A673 (cell line): ENCODE measurements at regions not wholly inside any gene's neighbourhood (a gene's known extent, or its start where the extent isn't known, plus 50 kb on each side); places are given as distances from the start of the nearest gene placed in this dataset.

Source experiments
- BruUV-seq: library from RNA; stranded (reverse); fragments of 400-500 nt; replicated peaks from 2 replicates; lab custom pipeline; 2021; lab: Mats Ljungman, UMichigan
- CTCF ChIA-PET: fragments of 300-600 bp; sonication (Branson Sonifier 250); formaldehyde crosslinking; loops from one replicate; lab custom pipeline; 2022; ENCODE audit warnings: antibody characterized with exemption; lab: Charles Lee
- POLR2A ChIA-PET: fragments of 300-600 bp; sonication (Branson Sonifier 250); formaldehyde crosslinking; loops from one replicate; lab custom pipeline; 2022; ENCODE audit warnings: antibody characterized with exemption; ENCODE audit not compliant: low non-redundant PET; lab: Charles Lee
- DNase-seq: peaks from one replicate; pipeline ENCODE4 v3.0.0-alpha.2; 2015; ENCODE audit warnings: low spot score
- H3K27ac ChIP-seq: fragments of 200-600 bp; sonication (generic); 2 replicates; pipeline ENCODE4 v1.5.1; 2016; ENCODE audit warnings: mixed run types, low read depth, mild to moderate bottlenecking, mixed read lengths, antibody characterized with exemption, low read length; ENCODE audit not compliant: poor library complexity, severe bottlenecking
- H3K27me3 ChIP-seq: fragments of 200-600 bp; sonication (generic); replicated peaks from 2 replicates; pipeline ENCODE4 v1.6.1; 2017; ENCODE audit warnings: mixed run types, low read depth, mild to moderate bottlenecking, mixed read lengths, antibody characterized with exemption, low read length; ENCODE audit not compliant: insufficient read depth, poor library complexity
- H3K36me3 ChIP-seq: fragments of 200-600 bp; sonication (generic); 2 replicates; pipeline ENCODE4 v1.6.1; 2016; ENCODE audit warnings: mixed run types, mild to moderate bottlenecking, mixed read lengths, antibody characterized with exemption, low read length; ENCODE audit not compliant: insufficient read depth, poor library complexity, severe bottlenecking
- H3K4me1 ChIP-seq: fragments of 200-600 bp; sonication (generic); 2 replicates; pipeline ENCODE4 v1.6.1; 2017; ENCODE audit warnings: mixed run types, mild to moderate bottlenecking, mixed read lengths, antibody characterized with exemption, low read length; ENCODE audit not compliant: insufficient read depth, poor library complexity, severe bottlenecking
- H3K4me3 ChIP-seq: fragments of 200-600 bp; sonication (generic); 2 replicates; pipeline ENCODE4 v1.5.1; 2016; ENCODE audit warnings: low read depth, mixed run types, mild to moderate bottlenecking, mixed read lengths, low read length; ENCODE audit not compliant: poor library complexity, severe bottlenecking
- H3K9me3 ChIP-seq: fragments of 200-600 bp; sonication (generic); 2 replicates; pipeline ENCODE4 v1.6.1; 2016; ENCODE audit warnings: mixed run types, low read depth, mild to moderate bottlenecking, mixed read lengths, antibody characterized with exemption, low read length; ENCODE audit not compliant: poor library complexity, severe bottlenecking
- CTCF ChIP-seq: fragments of 300-800, 200-600 bp; sonication (generic); conservative IDR thresholded peaks from 2 replicates; pipeline ENCODE4 v1.5.1; 2017; ENCODE audit warnings: low read depth, mild to moderate bottlenecking, antibody characterized with exemption, low read length, moderate library complexity, mixed read lengths
- EZH2 ChIP-seq: fragments of 200-600 bp; sonication (generic); IDR thresholded peaks from 2 replicates; pipeline ENCODE4 v1.6.1; 2017; ENCODE audit warnings: borderline replicate concordance, low read depth, mild to moderate bottlenecking, mixed read lengths, antibody characterized with exemption, low read length; ENCODE audit not compliant: poor library complexity, severe bottlenecking
- intact Hi-C: fragments of 100-400 bp; cut with micrococcal nuclease; formaldehyde crosslinking; loops from one replicate; pipeline ENCODE4 v1.10.0; 2022; ENCODE audit not compliant: unreplicated experiment

GRCh38 chr22:47923011-47923427, 1160.6 kb downstream of the TBC1D22A start:
- no peaks in the 10 kb centered on the region for H3K36me3 ChIP-seq
- no peaks in the 10 kb centered on the region for H3K4me1 ChIP-seq
- TF ChIP-seq CTCF (no peak), EZH2 (no peak)
- no peak for DNase-seq
- intact Hi-C loops, result no loop called here
- CTCF ChIA-PET, result no interaction called here
- no peaks in the 10 kb centered on the region for H3K27me3 ChIP-seq
- H3K9me3 ChIP-seq, result peaks cover 3% of the 10 kb centered on the region
- no peak overlapping the region for H3K4me3 ChIP-seq
- BruUV-seq, result no TSS peak
- POLR2A ChIA-PET, result no interaction called here
- H3K27ac ChIP-seq, result no peak overlapping the region

- DNase-seq, result no peak
- no peaks in the 10 kb centered on the region for H3K4me1 ChIP-seq
- TF ChIP-seq CTCF, result no peak
- TF ChIP-seq EZH2, result no peak
- H3K27ac ChIP-seq, result no peak overlapping the region
- no peaks in the 10 kb centered on the region for H3K27me3 ChIP-seq
- H3K36me3 ChIP-seq, result no peaks in the 10 kb centered on the region
- intact Hi-C loops, result no loop called here
- BruUV-seq, result no TSS peak
- no peak overlapping the region for H3K4me3 ChIP-seq
- peaks cover 3% of the 10 kb centered on the region for H3K9me3 ChIP-seq
- ChIA-PET POLR2A (no interaction called here), CTCF (no interaction called here)
Measured at GRCh38 chr22:47921906-47922305, 1159.5 kb downstream of the TBC1D22A start.

- POLR2A ChIA-PET, result no interaction called here
- H3K9me3 ChIP-seq, result peaks cover 3% of the 10 kb centered on the region
- no peak for DNase-seq
- H3K27ac ChIP-seq, result no peak overlapping the region
- no peaks in the 10 kb centered on the region for H3K4me1 ChIP-seq
- no peaks in the 10 kb centered on the region for H3K36me3 ChIP-seq
- no TSS peak for BruUV-seq
- TF ChIP-seq EZH2 (no peak), CTCF (no peak)
- CTCF ChIA-PET, result no interaction called here
- no peaks in the 10 kb centered on the region for H3K27me3 ChIP-seq
- intact Hi-C loops, result no loop called here
- H3K4me3 ChIP-seq, result no peak overlapping the region
Measured at GRCh38 chr22:47920380-47920959, 1158.0 kb downstream of the TBC1D22A start.
